GM18868 (cell line): ENCODE measurements at regions not wholly inside any gene's neighbourhood (a gene's known extent, or its start where the extent isn't known, plus 50 kb on each side); places are given as distances from the start of the nearest gene placed in this dataset.
"Not testable (repeated sequence)": the region's sequence is repeated elsewhere in the genome, so short reads cannot be mapped to it uniquely, and the experiment has no call there.

Experiments
- ATAC-seq: cut with Tn5 transposase; IDR thresholded peaks from one replicate; pipeline ENCODE4 v1.9.1; 2021; ENCODE audit warnings: mild to moderate bottlenecking, moderate library complexity; ENCODE audit not compliant: unreplicated experiment

DNA sequence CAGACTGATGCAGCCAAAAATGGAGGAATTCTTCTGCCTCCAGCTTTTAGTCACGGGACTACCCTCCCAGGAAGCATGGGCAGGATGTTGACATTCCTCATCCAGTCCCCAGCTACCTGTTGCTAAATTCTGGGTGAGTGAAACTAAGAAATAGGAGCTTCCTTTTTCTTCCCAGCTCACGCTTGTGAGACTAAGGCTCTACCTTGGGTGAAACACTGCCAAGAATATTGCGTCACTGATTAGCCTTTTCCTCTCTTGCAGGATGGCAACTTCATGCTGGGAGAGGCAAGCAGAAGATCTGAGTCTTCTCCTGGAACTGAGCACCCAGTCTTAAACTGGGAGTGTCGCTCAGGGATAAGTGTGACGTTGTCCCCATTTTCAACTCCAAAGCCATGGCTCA, 59.7 kb downstream of the RNU2-63P start:
- not testable (repeated sequence) for ATAC-seq

GRCh38 chr2:87949008-87949407, 67.3 kb downstream of the RNU2-63P start:
- ATAC-seq: not testable (repeated sequence)

DNA sequence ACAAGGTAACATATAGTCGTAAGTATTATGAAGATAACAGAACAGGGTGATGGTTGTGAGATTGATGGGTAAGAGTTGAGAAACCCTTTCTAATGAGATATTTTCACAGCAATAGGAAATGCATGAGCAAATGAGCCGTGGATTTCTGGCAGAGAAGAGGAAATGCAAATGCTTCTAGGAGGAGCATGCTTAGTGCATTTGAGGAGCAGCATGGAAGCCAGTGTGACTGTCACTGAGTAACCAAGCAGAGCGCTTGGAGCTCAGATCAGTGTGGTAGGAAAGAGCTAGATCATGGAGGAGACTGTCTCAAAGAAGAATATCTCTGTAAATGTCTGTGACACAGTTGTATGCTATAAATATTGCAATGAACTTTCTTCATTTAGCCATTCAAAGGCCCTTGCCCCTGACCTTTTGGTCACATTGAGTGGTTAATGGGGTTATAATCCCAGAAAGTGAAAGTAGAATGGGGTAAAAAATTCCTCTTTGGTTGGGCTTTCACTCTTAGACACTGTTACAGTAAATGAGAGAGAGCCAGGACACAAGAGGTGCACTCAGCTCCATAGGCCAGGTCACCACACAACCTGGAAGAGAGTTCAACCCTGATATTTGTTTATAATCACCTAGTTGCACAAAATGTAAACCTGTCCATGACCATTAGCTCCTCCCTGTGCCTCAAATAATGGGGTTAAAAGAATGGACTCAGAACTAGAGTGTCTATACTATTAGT, 69.5 kb downstream of the RNU2-63P start:
- not testable (repeated sequence) for ATAC-seq

GRCh38 chr2:87939299-87939698, 77.0 kb downstream of the RNU2-63P start:
- not testable (repeated sequence) for ATAC-seq

- not testable (repeated sequence) for ATAC-seq
Measured at GRCh38 chr2:87919023-87919665, 93.5 kb upstream of the RGPD2 start.

- not testable (repeated sequence) for ATAC-seq
Measured at GRCh38 chr2:87917194-87917593, 91.6 kb upstream of the RGPD2 start.

GRCh38 chr2:87910848-87911247, 85.3 kb upstream of the RGPD2 start:
- not testable (repeated sequence) for ATAC-seq

- peak; percentile 62 for ATAC-seq
Measured at GRCh38 chr2:87909042-87909441, 83.4 kb upstream of the RGPD2 start.

GRCh38 chr2:87907556-87908099, 82.0 kb upstream of the RGPD2 start:
- ATAC-seq: not testable (repeated sequence)

GRCh38 chr2:87903242-87904114, 77.9 kb upstream of the RGPD2 start:
- ATAC-seq: not testable (repeated sequence)

DNA sequence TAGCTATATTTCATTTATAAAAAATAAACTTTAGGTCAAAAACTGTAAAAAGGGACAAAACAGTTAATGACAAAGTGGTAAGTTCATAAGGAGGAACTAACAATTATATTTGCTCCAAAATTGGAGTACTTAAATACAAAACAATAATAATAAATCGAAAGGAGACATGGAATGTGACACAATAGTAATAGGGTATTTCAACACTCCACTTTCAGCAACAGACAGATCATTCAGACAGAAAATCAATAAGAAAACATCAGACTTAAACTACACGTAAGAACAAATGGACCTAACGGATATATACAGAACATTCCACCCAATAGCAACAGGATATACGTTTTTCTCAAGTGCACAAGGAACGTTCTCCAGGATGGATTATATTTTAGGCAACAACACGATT, 58.1 kb upstream of the RGPD2 start:
- ATAC-seq: not testable (repeated sequence)
